Thoracic aorta (tissue), 2 donors: ENCODE measurements at regions not wholly inside any gene's neighbourhood (a gene's known extent, or its start where the extent isn't known, plus 50 kb on each side); places are given as distances from the start of the nearest gene placed in this dataset.

Source experiments
- ATAC-seq: fragments of 150-250 bp; one replicate; pipeline ENCODE4 v1.8.0; 2017; ENCODE audit warnings: low read depth; ENCODE audit not compliant: insufficient number of reproducible peaks, low FRiP score
- DNase-seq: peaks from one replicate; pipeline ENCODE4 v3.0.0-alpha.2; 2020; ENCODE audit warnings: low spot score
- H3K27ac ChIP-seq, 2 donors: fragments of 200-600 bp; sonication (generic); 1 replicate in 1 of 2; 2 replicates in 1 of 2; pipeline ENCODE4 v1.5.1; 2016; ENCODE audit warnings: mild to moderate bottlenecking in 2 of 2, moderate library complexity in 2 of 2
- H3K27me3 ChIP-seq: fragments of 200-600 bp; sonication (generic); replicated peaks from 2 replicates; pipeline ENCODE4 v1.6.0; 2016; ENCODE audit warnings: mild to moderate bottlenecking; ENCODE audit not compliant: insufficient read depth
- H3K36me3 ChIP-seq: fragments of 200-600 bp; sonication (generic); one replicate; pipeline ENCODE4 v1.5.1; 2016
- H3K4me1 ChIP-seq, 2 donors: fragments of 200-600 bp; sonication (generic); 1 replicate in 1 of 2; 2 replicates in 1 of 2; pipeline versions ENCODE4 v1.5.1 to v1.6.0; 2016; ENCODE audit warnings: low read depth in 2 of 2, mild to moderate bottlenecking in 1 of 2; ENCODE audit not compliant: control insufficient read depth in 1 of 2
- H3K4me3 ChIP-seq: fragments of 200-600 bp; sonication (generic); 2 replicates; pipeline ENCODE4 v1.5.1; 2016; ENCODE audit warnings: mild to moderate bottlenecking
- H3K9me3 ChIP-seq: fragments of 200-600 bp; sonication (generic); 2 replicates; pipeline ENCODE4 v1.5.1; 2016
- CTCF ChIP-seq: fragments of 200-600 bp; sonication (generic); IDR thresholded peaks from one replicate; pipeline ENCODE4 v1.5.1; 2019; ENCODE audit warnings: antibody characterized with exemption

- no peak for ATAC-seq
- no peak for TF ChIP-seq CTCF
- H3K4me1 ChIP-seq: peaks cover 3 to 5% of the 10 kb centered on the region in 2 donors
- no peaks in the 10 kb centered on the region for H3K9me3 ChIP-seq
- no peak overlapping the region for H3K4me3 ChIP-seq
- H3K27me3 ChIP-seq: no peaks in the 10 kb centered on the region
- no peaks in the 10 kb centered on the region for H3K36me3 ChIP-seq
- H3K27ac ChIP-seq: no peak overlapping the region
- DNase-seq: no peak
Measured at GRCh38 chr2:163794635-163795034, 58.8 kb upstream of the FIGN start.
